NOMO-1 treated with DMSO at 0.1 percent for 48 hours (cell line): ENCODE measurements at regions not wholly inside any gene's neighbourhood (a gene's known extent, or its start where the extent isn't known, plus 50 kb on each side); places are given as distances from the start of the nearest gene placed in this dataset.
A peak's percentile ranks its signal among the peaks of the same experiment; 100 is the strongest.

ENCODE experiments used
- DNase-seq: peaks from one replicate; lab custom pipeline; 2025; ENCODE audit not compliant: unreplicated experiment; lab: John Stamatoyannopoulos, UW

DNA sequence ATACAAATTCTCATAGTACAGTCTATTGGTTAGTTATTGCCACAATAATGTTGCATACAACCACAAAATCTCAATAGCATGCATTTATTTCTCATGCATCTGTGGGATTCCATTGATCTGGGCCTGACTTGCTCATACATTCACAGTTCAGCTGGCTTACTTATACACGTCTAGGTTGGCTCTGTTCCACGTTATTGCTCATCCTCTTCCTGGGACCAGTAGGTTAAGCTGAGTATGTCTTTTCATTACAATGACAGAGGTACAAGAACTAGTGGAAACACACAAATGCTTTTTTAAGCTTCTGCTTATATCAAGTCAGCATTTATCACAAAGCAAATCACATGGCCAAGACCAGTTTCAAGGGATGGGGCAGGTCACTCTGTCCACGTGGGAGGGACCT, 485.3 kb upstream of the BTBD3 start:
- no peak for DNase-seq

DNA sequence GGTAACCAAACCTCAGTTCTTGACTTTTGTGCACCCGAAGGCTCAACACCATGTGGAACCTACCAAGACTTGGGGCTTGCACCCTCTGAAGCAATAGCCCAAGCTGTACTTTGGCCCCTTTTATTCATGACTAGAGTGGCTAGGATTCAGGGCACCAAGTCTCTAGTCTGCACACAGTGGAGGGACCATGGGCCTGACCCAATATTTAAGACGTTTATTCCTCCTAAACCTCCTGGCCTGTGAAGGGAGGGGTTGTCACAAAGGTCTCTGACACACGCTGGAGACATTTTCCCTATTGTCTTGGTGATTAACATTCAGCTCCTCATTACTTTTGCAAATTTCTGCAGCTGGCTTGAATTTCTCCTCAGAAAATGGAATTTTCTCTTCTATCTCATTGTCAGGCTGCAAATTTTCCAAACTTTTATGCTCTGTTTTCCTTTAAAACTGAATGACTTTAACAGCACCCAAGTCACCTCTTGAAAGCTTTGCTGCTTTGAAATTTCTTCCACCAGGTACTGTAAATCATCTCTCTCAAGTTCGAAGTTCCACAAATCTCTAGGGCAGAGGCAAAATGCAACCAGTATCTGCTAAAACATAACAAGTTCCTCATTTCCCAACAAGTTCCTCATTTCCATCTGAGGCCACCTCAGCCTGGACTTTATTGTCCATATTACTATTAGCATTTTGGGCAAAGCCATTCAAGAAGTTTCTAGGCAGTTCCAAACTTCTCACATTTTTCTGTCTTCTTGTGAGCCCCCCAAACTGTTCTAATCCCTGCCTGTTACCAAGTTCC, 481.4 kb upstream of the BTBD3 start:
- peak; percentile 86 for DNase-seq

DNA sequence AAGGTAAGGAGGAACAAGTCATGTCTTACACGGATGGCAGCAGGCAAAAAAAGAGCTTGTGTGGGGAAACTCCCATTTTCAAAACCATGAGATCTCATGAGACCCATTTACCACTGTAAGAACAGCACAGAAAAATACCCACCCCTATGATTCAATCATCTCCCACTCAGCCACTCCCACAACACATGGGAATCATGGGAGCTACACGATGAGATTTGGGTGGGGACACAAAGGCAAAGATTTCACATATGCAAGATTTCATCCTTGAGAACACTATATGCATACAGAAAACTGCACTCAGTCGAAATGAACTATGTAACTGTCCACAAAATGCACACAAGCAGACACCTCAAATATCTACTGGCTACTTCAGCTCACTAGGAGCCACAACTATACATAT, 480.6 kb upstream of the BTBD3 start:
- DNase-seq = no peak

DNA sequence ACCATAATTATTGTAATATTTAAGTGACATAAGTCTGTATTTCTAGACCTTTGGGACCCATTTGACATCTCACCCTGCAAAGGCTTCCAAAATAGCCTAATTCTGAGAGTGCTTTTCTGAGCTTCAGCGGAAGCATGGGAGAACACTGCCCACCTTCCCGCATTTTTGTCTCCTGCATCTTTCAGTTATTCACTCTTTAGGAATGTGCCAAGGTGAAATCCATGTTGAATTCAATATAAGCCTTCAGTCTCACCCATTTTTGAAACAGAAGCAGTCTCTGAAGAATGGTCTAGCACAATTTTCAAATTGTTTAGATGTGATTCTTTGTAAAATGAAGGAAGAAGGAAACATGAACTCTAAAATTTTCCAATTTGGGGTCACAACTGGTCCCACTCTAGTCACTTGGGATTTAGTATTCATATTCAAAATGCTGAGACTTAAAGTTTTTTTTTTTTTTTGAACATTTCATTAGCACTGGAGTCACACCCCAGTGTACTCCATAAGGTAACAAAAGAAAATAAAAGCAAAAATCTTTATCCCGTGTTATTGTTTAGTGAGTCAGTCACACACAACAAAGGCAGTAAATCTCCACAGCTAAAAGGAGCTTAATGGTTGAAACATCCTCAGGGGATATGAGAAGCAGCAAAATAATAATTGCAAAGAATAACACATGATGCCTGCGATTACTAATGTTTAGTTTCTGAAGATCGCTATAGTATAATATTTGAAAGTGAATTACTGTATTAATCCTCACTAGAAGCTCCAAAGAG, 479.9 kb upstream of the BTBD3 start:
- DNase-seq = no peak

DNA sequence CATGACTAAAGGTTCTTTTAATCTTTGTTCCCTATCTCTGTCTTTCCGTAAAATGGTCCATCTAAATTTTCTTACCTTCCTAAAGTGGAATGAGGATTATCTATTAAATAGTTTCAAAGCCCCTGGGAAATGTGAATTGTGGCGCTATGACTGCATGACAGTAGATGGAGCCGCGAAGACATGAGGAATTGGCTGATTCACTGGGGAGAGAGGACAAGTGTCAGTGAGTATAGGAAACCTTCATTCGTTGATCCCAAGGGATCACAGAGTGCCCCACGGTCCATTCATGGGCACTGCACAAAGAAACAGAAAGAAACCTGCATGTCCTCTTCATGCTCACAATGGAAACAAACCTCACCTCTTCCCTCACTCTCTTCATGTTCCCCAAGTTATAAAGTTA, 479.3 kb upstream of the BTBD3 start:
- DNase-seq = no peak

DNA sequence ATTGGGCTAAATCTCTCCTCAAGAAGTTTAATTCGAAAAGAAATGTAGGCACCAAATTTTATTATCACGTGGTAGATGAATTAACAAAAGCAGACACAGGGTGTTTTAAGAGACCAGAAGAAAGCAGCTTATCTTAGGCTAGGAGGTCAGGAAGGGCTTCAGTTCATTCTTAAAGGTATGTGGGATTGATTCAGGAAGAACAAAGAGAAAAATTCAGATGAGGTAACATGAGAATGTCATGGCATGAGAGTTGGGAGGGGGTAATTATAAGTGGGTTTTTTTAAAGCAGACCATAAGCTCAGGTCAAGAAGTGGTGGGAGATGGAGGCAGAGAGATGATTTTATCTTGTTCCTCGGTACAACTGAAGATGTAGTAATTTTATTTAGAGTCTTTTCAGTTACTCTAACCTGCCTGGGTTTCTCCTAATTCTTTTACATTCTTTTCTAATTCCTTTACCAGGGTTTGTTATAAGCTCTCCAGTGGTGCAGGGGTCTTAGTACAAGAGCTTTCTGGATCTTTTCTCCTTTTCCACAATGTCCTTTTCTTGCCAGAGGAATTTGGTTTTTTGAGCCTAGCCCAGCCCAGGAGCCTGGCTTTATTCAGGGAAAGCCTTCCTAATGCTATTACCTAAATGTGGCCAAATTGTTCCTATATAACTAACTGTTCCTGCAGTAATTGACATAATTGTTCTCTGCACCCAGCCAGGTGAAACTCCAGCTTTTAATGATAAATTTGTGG, 474.1 kb upstream of the BTBD3 start:
- no peak for DNase-seq

DNA sequence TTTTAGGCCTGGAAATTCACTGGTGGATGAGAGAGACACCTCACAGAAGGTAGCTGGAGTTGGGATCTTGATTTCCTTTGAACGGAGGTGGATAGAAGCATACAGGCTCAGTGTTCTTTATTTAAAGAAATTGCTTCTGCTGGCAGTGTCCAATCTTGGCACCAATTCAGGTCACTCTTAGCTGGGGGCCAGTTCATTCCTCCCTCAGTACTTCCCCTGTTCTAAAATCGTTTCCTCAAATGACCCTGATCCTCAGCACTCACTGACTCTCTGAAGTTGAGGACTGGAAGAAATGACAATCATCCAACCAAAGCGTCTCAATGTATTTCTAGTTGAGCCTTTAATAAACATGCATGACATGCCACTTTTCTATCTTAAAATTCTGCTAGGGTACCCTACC, 472.5 kb upstream of the BTBD3 start:
- peak; percentile 27 for DNase-seq

DNA sequence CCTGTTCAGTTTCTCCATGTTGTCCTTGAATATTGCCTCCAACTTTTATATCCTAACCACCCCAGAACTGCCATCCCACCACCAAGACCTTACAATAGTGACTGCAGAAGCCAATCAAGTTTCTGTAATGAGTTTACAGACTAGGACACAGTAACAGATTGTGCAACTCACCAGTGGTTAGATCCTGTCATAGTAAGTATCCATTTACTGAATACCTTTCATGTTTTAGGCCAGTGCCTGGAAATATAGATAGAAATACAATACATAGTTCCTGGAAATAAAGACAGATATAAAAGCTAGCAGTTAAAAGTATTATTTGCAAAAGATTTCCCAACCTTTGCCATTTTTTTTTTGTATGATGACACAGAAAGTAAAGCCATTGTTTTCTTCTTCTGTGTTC, 471.8 kb upstream of the BTBD3 start:
- peak; percentile 31 for DNase-seq

DNA sequence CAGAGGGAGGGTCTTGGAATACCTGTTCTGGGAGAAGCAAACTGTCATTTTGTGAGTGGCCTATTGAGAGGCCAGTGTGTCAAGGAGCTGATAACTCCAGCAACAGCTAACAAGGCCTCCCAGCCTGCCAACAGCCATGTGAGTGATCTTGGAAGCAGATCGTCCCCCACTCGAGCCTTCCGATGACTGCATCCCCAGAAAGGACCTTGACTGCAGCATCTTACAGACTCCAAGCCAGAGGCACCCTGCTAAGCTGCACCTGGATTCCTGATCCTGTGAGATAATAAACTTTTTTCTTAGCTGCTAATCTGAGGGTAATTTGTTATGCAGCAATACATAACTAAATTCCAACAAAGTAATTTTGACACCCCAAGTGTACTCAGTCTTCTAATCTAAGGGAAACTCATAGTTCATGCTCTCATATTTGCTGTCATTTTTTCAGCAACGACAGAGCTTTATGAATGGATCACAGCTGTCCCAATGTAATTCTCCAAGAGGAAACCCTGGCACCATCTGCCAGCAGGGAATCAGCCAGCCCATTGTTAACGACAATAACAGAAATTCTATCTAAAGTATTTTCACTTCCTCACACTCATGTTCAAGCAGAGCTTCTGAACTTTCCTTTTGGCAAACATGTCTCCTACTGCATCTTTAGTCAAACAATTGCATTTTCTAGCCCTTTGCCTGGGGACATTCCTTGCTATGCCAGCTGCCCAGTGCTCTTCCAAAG, 470.2 kb upstream of the BTBD3 start:
- DNase-seq = peak; percentile 13

DNA sequence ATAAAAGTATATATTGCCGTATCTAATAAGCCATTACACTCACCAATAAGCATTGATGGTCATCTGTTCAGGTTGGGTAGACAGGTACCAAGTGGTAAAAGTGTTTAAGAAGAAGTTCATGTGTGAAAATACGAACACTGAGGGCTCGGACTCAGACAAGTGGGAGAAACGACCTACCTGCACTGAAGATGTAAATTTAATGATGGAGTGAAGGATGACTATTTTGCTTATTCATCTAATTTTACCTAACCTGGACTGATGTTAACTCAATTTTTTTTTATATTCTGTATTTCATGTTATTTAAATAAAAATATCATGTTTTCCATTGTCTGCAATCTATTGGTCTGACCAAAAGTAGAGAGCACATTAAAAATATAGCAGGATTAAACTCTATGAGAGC, 469.1 kb upstream of the BTBD3 start:
- DNase-seq = no peak

DNA sequence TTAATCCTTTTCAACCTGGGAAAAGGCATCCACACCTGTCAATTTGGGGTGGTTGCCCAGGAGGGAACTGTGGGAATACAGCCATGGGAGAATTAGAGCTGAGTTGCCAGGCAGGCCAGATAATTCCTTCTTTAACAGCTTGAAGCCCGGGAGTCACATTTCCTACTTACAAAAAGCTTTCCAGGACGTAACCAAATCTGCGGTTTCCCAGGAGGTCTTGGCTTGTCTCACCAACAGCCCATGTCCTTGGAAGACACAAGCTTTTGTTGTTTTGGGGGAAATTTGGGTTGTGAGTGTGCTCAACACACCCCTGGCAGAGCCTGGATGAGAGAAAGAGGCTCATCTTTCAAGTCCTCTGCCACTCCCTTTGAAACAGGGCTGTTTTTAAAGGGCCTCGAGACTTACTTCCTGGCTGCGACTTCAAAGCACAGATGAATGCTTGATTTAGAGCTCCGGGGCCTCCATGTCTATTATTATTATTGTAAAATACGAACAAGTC, 465.9 kb upstream of the BTBD3 start:
- DNase-seq = peak; percentile 73

DNA sequence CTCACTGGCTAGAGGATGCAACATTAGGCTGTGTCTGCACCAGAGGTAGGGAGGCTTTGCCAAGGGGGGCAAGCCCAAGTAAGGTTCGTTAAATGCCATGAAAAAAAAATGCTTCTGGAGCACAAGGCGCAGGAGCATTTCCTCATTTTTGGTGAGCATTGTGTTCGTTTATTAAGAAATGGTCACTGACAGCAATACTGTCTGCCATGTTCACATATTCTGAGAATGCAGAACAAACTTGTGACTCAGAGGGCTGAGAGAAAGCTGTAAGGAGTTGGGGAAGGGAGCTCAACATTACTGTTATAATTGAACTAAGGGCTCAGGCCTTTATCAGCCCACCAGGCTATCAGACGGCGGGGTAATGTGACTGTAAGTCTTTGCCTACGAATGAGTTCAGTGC, 465.4 kb upstream of the BTBD3 start:
- DNase-seq = peak; percentile 77

DNA sequence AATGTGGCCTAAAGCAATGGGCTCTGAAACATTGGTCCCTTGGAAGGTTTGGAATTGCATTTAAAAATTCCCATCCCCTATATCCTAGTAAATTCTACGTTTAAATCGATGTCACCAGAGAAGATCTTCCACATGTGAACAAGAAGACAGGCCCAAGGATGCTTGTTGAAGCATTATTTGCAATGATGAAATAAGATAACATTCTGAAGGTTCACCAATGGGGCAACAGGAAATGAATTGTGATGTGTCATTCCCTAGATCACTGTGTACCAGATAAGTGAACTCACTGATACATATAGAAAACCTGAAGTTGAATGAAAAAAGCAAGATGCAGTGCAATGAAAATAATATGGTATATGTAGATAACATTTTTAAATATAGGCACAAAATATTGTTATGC, 464.3 kb upstream of the BTBD3 start:
- peak; percentile 87 for DNase-seq

DNA sequence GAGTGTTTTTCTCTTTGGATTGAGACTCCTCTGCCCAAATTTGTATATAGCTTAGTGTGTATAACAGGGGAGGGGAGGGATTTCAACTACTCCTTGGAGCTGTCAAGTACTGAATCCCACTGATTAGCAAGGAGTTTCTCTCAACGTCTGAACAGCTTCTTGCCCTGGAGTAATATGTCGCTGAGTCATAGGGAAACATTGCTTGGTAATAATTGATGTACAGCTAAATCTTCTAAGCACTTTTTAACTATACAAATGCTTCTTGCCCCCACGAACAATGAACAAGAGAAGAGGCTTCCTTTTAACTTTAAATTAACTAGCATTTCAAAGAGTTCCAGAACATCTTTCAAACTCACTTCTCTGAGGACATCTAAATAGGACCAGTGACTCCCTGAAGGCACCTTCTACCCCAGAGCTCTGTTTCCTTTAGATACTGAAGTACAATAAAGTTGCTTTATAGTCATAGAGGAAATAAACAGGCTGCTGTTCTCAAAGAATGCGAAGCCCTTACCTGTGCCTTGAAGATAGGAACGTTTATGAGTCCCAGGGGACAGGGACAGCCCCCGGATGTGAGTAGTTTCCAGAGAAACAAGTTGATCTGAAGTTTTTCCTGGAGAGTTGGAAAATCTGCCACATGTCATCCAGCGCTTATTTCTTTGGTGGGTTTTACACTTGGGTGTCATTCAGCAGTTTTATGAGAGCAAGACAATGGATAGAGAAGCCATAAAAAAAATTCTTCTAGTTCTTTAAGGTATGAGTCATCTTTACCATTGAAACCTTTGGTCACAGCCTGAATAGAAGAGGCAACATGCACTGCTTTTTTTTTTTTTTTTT, 462.5 kb upstream of the BTBD3 start:
- DNase-seq = peak; percentile 47

DNA sequence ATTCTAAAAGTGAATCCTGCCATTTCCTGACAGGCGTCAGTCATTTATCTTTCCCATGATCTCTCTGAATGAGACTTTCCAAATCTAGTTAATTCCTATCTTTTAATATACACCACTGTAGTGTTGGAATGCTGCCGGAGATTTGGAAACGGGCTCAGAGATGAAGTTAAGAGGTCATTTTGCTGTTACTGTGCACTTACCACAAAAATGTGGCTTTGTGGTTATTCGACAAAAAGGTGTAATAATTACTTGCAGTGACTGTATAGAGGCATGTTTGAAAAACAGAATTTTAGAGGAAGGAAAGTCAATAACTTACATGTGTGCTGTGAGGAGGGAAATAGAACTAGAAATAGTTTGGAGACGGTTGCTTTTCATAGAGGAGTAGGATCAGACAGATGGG, 460.2 kb upstream of the BTBD3 start:
- DNase-seq = peak; percentile 75

DNA sequence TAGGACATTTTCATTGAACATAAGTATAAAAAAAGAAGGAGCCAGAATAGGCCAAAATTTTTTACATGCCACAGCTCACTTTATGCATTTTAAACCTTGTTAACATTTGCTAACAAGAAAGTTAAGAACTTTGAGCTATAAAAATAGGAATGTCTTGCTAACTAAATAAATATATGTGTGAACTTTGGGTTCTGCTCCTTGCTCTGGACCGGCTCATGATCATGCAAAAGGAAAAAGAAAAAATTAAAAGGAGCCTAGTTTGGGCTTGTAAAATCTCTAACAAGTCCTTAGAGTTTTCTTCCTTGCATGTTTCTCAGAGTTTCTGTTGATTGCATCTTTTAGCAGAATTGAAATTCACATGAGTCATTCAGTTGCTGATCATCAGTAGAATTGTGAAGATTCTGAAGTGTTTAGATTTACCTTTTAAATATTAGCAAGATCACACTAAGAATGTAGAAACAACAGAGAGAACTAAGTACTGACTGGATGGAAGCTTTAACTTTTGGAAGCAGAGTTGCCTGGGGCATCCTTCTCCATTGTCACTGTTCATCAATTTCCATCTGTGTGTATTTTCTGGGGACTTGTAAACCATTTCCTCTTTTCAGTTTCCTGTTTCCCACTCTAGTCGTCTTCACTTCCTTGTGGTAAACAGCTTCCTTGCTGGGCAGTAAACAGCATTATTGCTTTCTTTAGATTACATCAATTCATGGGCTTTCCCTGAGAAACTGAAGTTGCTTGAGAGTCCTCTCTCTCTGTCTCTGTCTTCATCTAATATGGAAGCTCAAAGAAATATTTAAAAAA, 458.4 kb upstream of the BTBD3 start:
- DNase-seq = peak; percentile 75

DNA sequence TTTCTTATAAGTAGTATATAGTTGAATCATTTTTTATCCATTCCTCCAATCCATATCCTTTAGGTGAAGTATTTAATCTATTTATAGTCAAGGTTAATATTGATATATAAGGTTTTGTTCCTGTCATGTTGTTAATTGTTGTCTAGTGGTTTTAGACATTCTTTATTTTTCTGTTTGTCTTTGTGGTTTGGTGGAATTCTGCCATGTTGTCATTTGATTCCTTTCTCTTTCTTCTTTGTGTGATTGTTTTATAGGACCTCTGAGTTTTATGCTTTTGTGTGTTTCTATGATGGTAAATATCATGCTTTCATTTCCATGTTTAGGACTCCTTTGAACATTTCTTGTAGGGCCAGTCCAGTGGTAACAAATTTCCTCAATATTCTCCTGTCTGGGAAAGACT, 450.3 kb upstream of the BTBD3 start:
- DNase-seq = no peak

DNA sequence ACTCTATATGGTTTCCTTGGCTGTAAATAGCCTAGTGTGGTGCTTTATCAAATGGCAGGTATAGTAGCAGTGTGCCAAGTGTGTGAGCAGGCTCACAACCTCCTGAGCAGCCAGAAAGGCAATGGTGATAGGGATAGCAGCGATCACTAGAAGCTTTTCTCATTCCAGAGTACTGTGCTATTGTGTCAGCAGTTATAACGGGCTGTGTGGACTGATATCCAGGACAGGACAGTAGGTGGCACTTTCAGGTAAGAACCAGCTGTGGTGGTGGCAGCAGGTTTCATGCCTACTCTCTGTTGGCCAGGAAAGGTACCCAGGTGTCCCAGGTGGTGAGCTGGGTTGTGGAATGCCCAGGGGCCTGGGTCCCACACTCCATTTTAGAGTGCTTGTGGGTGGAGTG, 448.8 kb upstream of the BTBD3 start:
- no peak for DNase-seq

DNA sequence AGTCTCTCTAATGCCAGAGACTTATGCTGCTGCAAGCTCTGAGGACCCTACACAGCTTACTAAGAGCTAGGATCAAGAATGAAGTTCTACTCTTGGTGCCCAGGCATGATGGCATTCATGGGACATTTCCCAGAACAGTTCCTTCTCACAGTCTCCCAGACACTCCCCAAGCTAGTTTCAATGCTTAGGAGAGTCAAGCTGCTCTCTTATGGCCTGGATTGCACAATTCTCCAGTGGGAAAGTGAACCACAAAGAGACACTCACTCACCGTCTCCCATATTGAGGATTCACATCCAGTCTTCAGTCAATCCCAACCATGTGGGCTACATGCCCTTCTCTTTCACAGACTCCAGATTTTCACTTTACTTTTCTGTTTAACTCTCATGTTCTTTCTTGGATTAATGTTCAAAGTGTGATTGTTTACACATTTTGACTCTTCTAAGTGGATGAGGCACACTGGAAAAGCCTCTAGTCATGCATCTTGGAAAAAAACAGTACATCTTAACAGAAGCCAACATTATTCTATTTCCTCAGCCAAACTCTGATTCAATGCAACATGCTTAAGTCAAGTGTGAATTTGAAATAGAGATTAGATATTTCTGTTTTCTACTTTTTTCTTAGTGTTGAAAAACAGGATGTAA, 447.8 kb upstream of the BTBD3 start:
- no peak for DNase-seq
